ENCODE measurements at regions not wholly inside any gene's neighbourhood (a gene's known extent, or its start where the extent isn't known, plus 50 kb on each side); places are given as distances from the start of the nearest gene placed in this dataset.

GRCh38 chr22:27408068-27408467, 393.5 kb downstream of the MN1 start:
- Histone ChIP-seq H3K4ac (replicated peaks; ENCODE audit: insufficient read length, low read depth, low read length) (peak overlapping the region; percentile 46), H2AK5ac (ENCODE audit: low read depth, low read length) (no peak overlapping the region), H4K5ac (ENCODE audit: insufficient read length, low read depth, low read length) (no peak overlapping the region), H3K36me3 (ENCODE audit: control insufficient read depth in 2 of 4, insufficient read depth in 4 of 4, low read length in 3 of 4) (no peaks in the 10 kb centered on the region), H3K4me1 (replicated peaks in 1 of 4; ENCODE audit: control insufficient read depth in 3 of 4, insufficient read depth in 4 of 4, low read length in 3 of 4) (peaks cover 0 to 4% (median 1%) of the 10 kb centered on the region in 4 experiments; a peak in 4 of 7 replicates), H3K18ac (ENCODE audit: extremely low read depth, low read length) (no peak overlapping the region), H3K27me3 (replicated peaks in 1 of 4; ENCODE audit: control insufficient read depth in 3 of 4, extremely low read depth in 1 of 4, insufficient read depth in 3 of 4, low read length in 3 of 4) (no peaks in the 10 kb centered on the region), H4K91ac (replicated peaks; ENCODE audit: insufficient read length, low read length) (no peak overlapping the region), H2BK20ac (ENCODE audit: low read length) (peak overlapping the region; percentile 51; the same call in 1 of the 2 replicates), H2AFZ (ENCODE audit: low read length) (no peak overlapping the region), H2BK12ac (ENCODE audit: low read depth, low read length) (peak overlapping the region; percentile 41; the same call in 1 of the 2 replicates), H3K4me3 (ENCODE audit: extremely low read depth in 1 of 4, insufficient read depth in 2 of 4, low read depth in 3 of 4, low read length in 4 of 4) (no peak overlapping the region), H3K23me2 (ENCODE audit: low read depth, low read length) (no peaks in the 10 kb centered on the region), H3K14ac (ENCODE audit: insufficient read length) (no peak overlapping the region), H2BK5ac (ENCODE audit: low read depth, low read length) (no peak overlapping the region; the same call in 1 of the 2 replicates), H3K4me2 (ENCODE audit: insufficient read depth in 1 of 2, low read depth in 2 of 2, low read length in 2 of 2) (no peak overlapping the region), H3K23ac (ENCODE audit: insufficient read length) (no peak overlapping the region), H4K20me1 (replicated peaks in 1 of 2; ENCODE audit: control insufficient read depth in 1 of 2, insufficient read depth in 2 of 2, low read length in 2 of 2) (no peaks in the 10 kb centered on the region), H3K27ac (ENCODE audit: low read depth, low read length) (no peak overlapping the region), H4K8ac (ENCODE audit: extremely low read depth, insufficient read depth, low read length) (no peak overlapping the region), H3K79me2 (ENCODE audit: control insufficient read depth in 1 of 2, insufficient read depth in 2 of 2, low read length in 2 of 2) (no peaks in the 10 kb centered on the region), H3K9me3 (ENCODE audit: insufficient read depth in 2 of 2, low read depth in 1 of 2, low read length in 1 of 2) (no peaks in the 10 kb centered on the region), H3K79me1 (ENCODE audit: low read depth, low read length) (no peaks in the 10 kb centered on the region), H3K56ac (replicated peaks; ENCODE audit: insufficient read length, low read depth, low read length) (no peak overlapping the region), H3K9ac (replicated peaks in 1 of 4; ENCODE audit: extremely low read depth in 1 of 4, low read depth in 3 of 4, low read length in 3 of 4) (no peak overlapping the region), H2BK15ac (ENCODE audit: low read length) (no peak overlapping the region), H2BK120ac (replicated peaks; ENCODE audit: low read depth, low read length) (no peak overlapping the region)
- no peak for DNase-seq (ENCODE audit: low read depth in 1 of 2, low spot score in 2 of 2)
- TF ChIP-seq CBX8 (IDR thresholded peaks at IDR 0.05; ENCODE audit: borderline replicate concordance, low read depth, low read length), result no peak
- TF ChIP-seq KDM1A (IDR thresholded peaks at IDR 0.05; ENCODE audit: borderline replicate concordance, low read length), result peak; percentile 77; the same call in 1 of the 2 replicates
- no peak for TF ChIP-seq CTBP2 (IDR thresholded peaks at IDR 0.05; ENCODE audit: borderline replicate concordance, insufficient read depth, insufficient read length, low read length)
- CTCF ChIA-PET (ENCODE audit: partially characterized antibody), result interaction anchor here (0.8 to 1.3 kb wide), 2 partner anchors 17 to 651 kb away, joined by 3 read pairs; no protein-coding TSS in a partner anchor
- POLR2A ChIA-PET (ENCODE audit: partially characterized antibody), result interaction anchor here (0.6 to 1.4 kb wide), 2 partner anchors 9 to 21 kb away, joined by 3 read pairs; no protein-coding TSS in a partner anchor
- 87% methylated on average over 2 of the region's 2 CpGs; no CpG with 5 or more reads in 1 of the 2 experiments for WGBS, 2 experiments (ENCODE audit: extremely low coverage in 1 of 2, insufficient coverage in 1 of 2, insufficient read length in 1 of 2, insufficient replicate concordance in 2 of 2, low coverage in 1 of 2, low lambda C conversion rate in 2 of 2, missing lambda C conversion rate in 1 of 2)
- FAIRE-seq, result no peak

Data from H1 (cell line).